ENCODE measurements at regions not wholly inside any gene's neighbourhood (a gene's known extent, or its start where the extent isn't known, plus 50 kb on each side); places are given as distances from the start of the nearest gene placed in this dataset.

GRCh38 chr12:46439793-46440511 is 67.4 kb upstream of the SLC38A2 start:
- Histone ChIP-seq H3K4me3 (ENCODE audit: low read length) (no peak overlapping the region), H3K4me2 (ENCODE audit: low read length) (no peak overlapping the region), H2AFZ (ENCODE audit: low read depth, low read length) (no peak overlapping the region), H3K27ac (ENCODE audit: low read length) (no peak overlapping the region), H3K9me2 (ENCODE audit: insufficient read depth, low read length) (no peaks in the 10 kb centered on the region), H4K20me1 (ENCODE audit: insufficient read depth) (no peaks in the 10 kb centered on the region), H3K79me2 (replicated peaks; ENCODE audit: insufficient read depth, low read length) (no peaks in the 10 kb centered on the region), H3K9ac (ENCODE audit: low read length) (no peak overlapping the region), H3F3A (ENCODE audit: insufficient read depth, low read length, poor library complexity, severe bottlenecking) (no peaks in the 10 kb centered on the region), H3K27me3 (ENCODE audit: insufficient read depth, low read depth, low read length) (no peaks in the 10 kb centered on the region), H3K36me3 (ENCODE audit: insufficient read depth, low read length) (no peaks in the 10 kb centered on the region), H3K9me3 (ENCODE audit: low read length) (no peaks in the 10 kb centered on the region)
- TF ChIP-seq RAD21 (conservative IDR thresholded peaks at IDR 0.05) (no peak), TAF1 (IDR thresholded peaks at IDR 0.05; ENCODE audit: low read depth) (no peak), MXI1 (conservative IDR thresholded peaks at IDR 0.05; ENCODE audit: poor library complexity, severe bottlenecking) (no peak), POLR2AphosphoS5 (IDR thresholded peaks at IDR 0.05) (no peak), EZH2 (IDR thresholded peaks at IDR 0.05; ENCODE audit: borderline replicate concordance, insufficient read depth, low read length, poor library complexity, severe bottlenecking) (no peak), EP300 (conservative IDR thresholded peaks at IDR 0.05; ENCODE audit: poor library complexity, severe bottlenecking) (no peak), CTCF (IDR thresholded peaks at IDR 0.05; ENCODE audit: poor library complexity, severe bottlenecking) (no peak), REST (IDR thresholded peaks at IDR 0.05; ENCODE audit: borderline replicate concordance) (no peak), SMC3 (conservative IDR thresholded peaks at IDR 0.05; ENCODE audit: poor library complexity) (no peak)

GRCh38 chr12:46438719-46439319 is 66.2 kb upstream of the SLC38A2 start:
- Histone ChIP-seq H2AFZ (ENCODE audit: low read depth, low read length) (no peak overlapping the region), H3K79me2 (replicated peaks; ENCODE audit: insufficient read depth, low read length) (no peaks in the 10 kb centered on the region)
- TF ChIP-seq RAD21 (conservative IDR thresholded peaks at IDR 0.05) (no peak), TAF1 (IDR thresholded peaks at IDR 0.05; ENCODE audit: low read depth) (no peak), REST (IDR thresholded peaks at IDR 0.05; ENCODE audit: borderline replicate concordance) (no peak), SMC3 (conservative IDR thresholded peaks at IDR 0.05; ENCODE audit: poor library complexity) (no peak), CTCF (IDR thresholded peaks at IDR 0.05; ENCODE audit: poor library complexity, severe bottlenecking) (no peak), POLR2AphosphoS5 (IDR thresholded peaks at IDR 0.05) (no peak), MXI1 (conservative IDR thresholded peaks at IDR 0.05; ENCODE audit: poor library complexity, severe bottlenecking) (no peak), EP300 (conservative IDR thresholded peaks at IDR 0.05; ENCODE audit: poor library complexity, severe bottlenecking) (no peak), EZH2 (IDR thresholded peaks at IDR 0.05; ENCODE audit: borderline replicate concordance, insufficient read depth, low read length, poor library complexity, severe bottlenecking) (no peak)

More at GRCh38 chr12:46438719-46439319, 66.2 kb upstream of the SLC38A2 start:
- Histone ChIP-seq H3K4me3 (ENCODE audit: low read length) (no peak overlapping the region), H3K9ac (ENCODE audit: low read length) (no peak overlapping the region), H3K9me3 (ENCODE audit: low read length) (no peaks in the 10 kb centered on the region), H3K27me3 (ENCODE audit: insufficient read depth, low read depth, low read length) (no peaks in the 10 kb centered on the region), H3F3A (ENCODE audit: insufficient read depth, low read length, poor library complexity, severe bottlenecking) (no peaks in the 10 kb centered on the region), H3K27ac (ENCODE audit: low read length) (no peak overlapping the region), H3K36me3 (ENCODE audit: insufficient read depth, low read length) (no peaks in the 10 kb centered on the region), H4K20me1 (ENCODE audit: insufficient read depth) (no peaks in the 10 kb centered on the region), H3K9me2 (ENCODE audit: insufficient read depth, low read length) (no peaks in the 10 kb centered on the region), H3K4me2 (ENCODE audit: low read length) (no peak overlapping the region)
